ENCODE measurements at regions not wholly inside any gene's neighbourhood (a gene's known extent, or its start where the extent isn't known, plus 50 kb on each side); places are given as distances from the start of the nearest gene placed in this dataset.

DNA sequence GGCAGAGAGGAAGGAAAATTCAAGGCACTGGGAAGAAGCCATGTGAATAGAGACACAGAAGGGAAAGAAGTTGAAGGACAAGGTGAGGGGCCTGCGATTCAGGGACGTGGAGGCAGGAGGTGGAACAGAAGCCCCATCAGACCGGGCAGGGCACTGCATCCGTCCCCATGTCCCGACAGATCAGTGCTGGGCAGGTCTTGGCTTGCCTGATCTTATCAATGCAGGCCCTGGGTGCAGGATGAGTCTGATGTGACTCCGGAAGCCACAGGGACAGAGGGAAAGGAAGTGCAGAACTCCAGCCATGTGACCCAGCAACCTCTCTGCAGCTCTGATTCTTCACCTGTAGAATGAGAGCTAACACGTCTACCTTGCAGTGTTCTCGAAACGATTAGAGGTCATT is 136.2 kb upstream of the CTBP2 start:
- no peak for TF ChIP-seq CTCF (IDR thresholded peaks at IDR 0.05; ENCODE audit: insufficient read depth, low read depth, low read length, missing control alignments)
- H3K4me3 ChIP-seq (ENCODE audit: low read length) = no peak overlapping the region
- peak; percentile 38 for DNase-seq (ENCODE audit: low read depth)

DNA sequence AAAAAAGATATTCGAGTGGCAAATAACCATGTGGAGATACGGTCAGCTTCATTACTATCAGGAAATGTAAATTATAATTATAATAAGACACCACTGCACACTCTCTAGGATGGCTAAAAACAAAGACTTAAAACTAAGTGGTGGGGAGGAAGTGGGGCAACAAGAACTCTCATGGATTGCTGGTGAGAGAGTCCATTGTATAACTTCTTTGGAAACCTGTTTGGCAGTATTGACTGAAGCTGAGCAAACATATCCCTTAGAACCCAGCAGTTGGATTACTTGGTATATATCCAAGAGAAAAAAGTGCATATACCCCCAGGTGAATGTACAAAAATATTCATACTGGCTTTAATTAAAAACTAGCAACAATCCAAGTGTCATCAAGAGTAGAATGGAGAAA is 133.7 kb upstream of the CTBP2 start:
- peak; percentile 6 for DNase-seq (ENCODE audit: low read depth)
- TF ChIP-seq CTCF (IDR thresholded peaks at IDR 0.05; ENCODE audit: insufficient read depth, low read depth, low read length, missing control alignments) = no peak
- no peak overlapping the region for H3K4me3 ChIP-seq (ENCODE audit: low read length)

DNA sequence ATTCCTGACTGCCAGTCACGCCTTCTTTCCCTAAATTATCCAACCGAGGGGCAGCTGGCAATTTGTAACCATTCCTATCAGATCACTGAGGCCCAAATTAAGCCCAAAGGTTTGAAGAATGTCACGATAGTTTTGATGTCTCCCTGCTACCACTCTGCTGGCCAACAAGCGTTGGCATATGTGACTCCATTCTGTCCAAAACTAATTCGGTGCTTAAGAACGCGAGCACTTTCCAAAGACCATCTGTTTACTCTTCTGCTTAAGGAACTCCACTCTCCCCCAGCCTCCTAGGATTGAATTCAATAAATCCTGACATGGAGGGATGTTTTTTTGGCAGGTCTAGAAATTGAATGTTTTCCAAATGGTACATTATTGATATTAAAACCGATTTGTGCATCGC is 131.5 kb upstream of the CTBP2 start:
- DNase-seq (ENCODE audit: low read depth) = no peak
- no peak overlapping the region for H3K4me3 ChIP-seq (ENCODE audit: low read length)
- no peak for TF ChIP-seq CTCF (IDR thresholded peaks at IDR 0.05; ENCODE audit: insufficient read depth, low read depth, low read length, missing control alignments)

- no peak for TF ChIP-seq CTCF (IDR thresholded peaks at IDR 0.05; ENCODE audit: insufficient read depth, low read depth, low read length, missing control alignments)
- no peak for DNase-seq (ENCODE audit: low read depth)
- H3K4me3 ChIP-seq (ENCODE audit: low read length) = no peak overlapping the region
Observed at GRCh38 chr10:125289461-125289860, 129.1 kb upstream of the CTBP2 start.

- peak; percentile 28 for DNase-seq (ENCODE audit: low read depth)
- H3K4me3 ChIP-seq (ENCODE audit: low read length) = no peak overlapping the region
- TF ChIP-seq CTCF (IDR thresholded peaks at IDR 0.05; ENCODE audit: insufficient read depth, low read depth, low read length, missing control alignments) = no peak
Observed at GRCh38 chr10:125284875-125285597, 124.7 kb upstream of the CTBP2 start.

- DNase-seq (ENCODE audit: low read depth) = no peak
- no peak overlapping the region for H3K4me3 ChIP-seq (ENCODE audit: low read length)
- no peak for TF ChIP-seq CTCF (IDR thresholded peaks at IDR 0.05; ENCODE audit: insufficient read depth, low read depth, low read length, missing control alignments)
Observed at GRCh38 chr10:125283836-125284614, 123.7 kb upstream of the CTBP2 start.

Measured in epithelial cell of esophagus (primary cell).